GM12878 (cell line): ENCODE measurements at regions not wholly inside any gene's neighbourhood (a gene's known extent, or its start where the extent isn't known, plus 50 kb on each side); places are given as distances from the start of the nearest gene placed in this dataset.

Experiments used
- ATAC-seq: fragments of 200-7000 bp; cut with Tn5 transposase; 3 replicates; pipeline ENCODE4 v1.9.1; 2020; ENCODE audit warnings: mild to moderate bottlenecking, moderate library complexity
- BruUV-seq: library from RNA; stranded (reverse); fragments of 400-500 nt; replicated peaks from 2 replicates; lab custom pipeline; 2021; lab: Mats Ljungman, UMichigan
- CTCF ChIA-PET: fragments of 300-600 bp; sonication (Branson Sonifier 250); formaldehyde crosslinking; extraction: SDS; loops from one replicate; lab custom pipeline; 2021; ENCODE audit warnings: inconsistent platforms; lab: Yijun Ruan, JAX
- POLR2A ChIA-PET: fragments of 350-600 bp; formaldehyde crosslinking; extraction: SDS; loops from one replicate; lab custom pipeline; 2021; ENCODE audit warnings: inconsistent platforms; lab: Charles Lee
- RAD21 ChIA-PET: fragments of 300-600 bp; sonication (Branson Sonifier 250); formaldehyde crosslinking; loops from one replicate; lab custom pipeline; 2023; ENCODE audit warnings: antibody characterized with exemption; ENCODE audit not compliant: unreplicated experiment; lab: Charles Lee
- SMC1A ChIA-PET: fragments of 300-600 bp; sonication (Branson Sonifier 250); formaldehyde crosslinking; loops from one replicate; lab custom pipeline; 2023; ENCODE audit not compliant: unreplicated experiment, uncharacterized antibody; lab: Charles Lee
- DNase-seq: peaks from one replicate; pipeline ENCODE4 v3.0.0-alpha.2; 2011; ENCODE audit warnings: low read depth, low spot score
- FAIRE-seq: peaks from 3 replicates; lab custom pipeline; 2011; peaks lifted over from hg19 to GRCh38; lab: Jason Lieb, UNC
- H2AFZ ChIP-seq: 2 replicates; pipeline ENCODE4 v1.6.0; 2011; ENCODE audit warnings: low read depth, low read length, control low read depth; ENCODE audit not compliant: control insufficient read depth
- H3K27ac ChIP-seq: 2 replicates; pipeline ENCODE4 v1.5.1; 2011; ENCODE audit warnings: control low read depth; ENCODE audit not compliant: control insufficient read depth, insufficient read depth
- H3K27me3 ChIP-seq, 2 experiments: replicated peaks in 1 of 2; 2 replicates each; pipeline versions ENCODE4 v1.6.0 to v1.6.1; 2011; ENCODE audit warnings: low read length in 1 of 2; ENCODE audit not compliant: control insufficient read depth in 2 of 2, insufficient read depth in 2 of 2
- H3K36me3 ChIP-seq, 2 experiments: 2 replicates each; pipeline ENCODE4 v1.5.1; 2011; ENCODE audit warnings: low read length in 1 of 2; ENCODE audit not compliant: control insufficient read depth in 2 of 2, insufficient read depth in 2 of 2
- H3K4me1 ChIP-seq: 2 replicates; pipeline ENCODE4 v1.6.1; 2011; ENCODE audit warnings: mild to moderate bottlenecking, low read length, moderate library complexity, mixed read lengths; ENCODE audit not compliant: control insufficient read depth, insufficient read depth
- H3K4me2 ChIP-seq: 2 replicates; pipeline ENCODE4 v1.6.0; 2011; ENCODE audit warnings: control low read depth; ENCODE audit not compliant: control insufficient read depth, insufficient read depth
- H3K4me3 ChIP-seq: fragments of 200-600 bp; sonication (generic); 2 replicates; pipeline ENCODE4 v1.5.1; 2016
- H3K79me2 ChIP-seq: 2 replicates; pipeline ENCODE4 v1.6.0; 2011; ENCODE audit warnings: low read length; ENCODE audit not compliant: control insufficient read depth, insufficient read depth
- H3K9ac ChIP-seq: 2 replicates; pipeline ENCODE4 v1.8.0; 2011; ENCODE audit warnings: low read length, control low read depth, mixed read lengths; ENCODE audit not compliant: control insufficient read depth, insufficient read depth
- H3K9me3 ChIP-seq: replicated peaks from 3 replicates; pipeline ENCODE4 v1.5.1; 2011; ENCODE audit warnings: mild to moderate bottlenecking, low read length; ENCODE audit not compliant: control insufficient read depth, insufficient read depth
- H4K20me1 ChIP-seq: 2 replicates; pipeline ENCODE4 v1.6.0; 2011; ENCODE audit not compliant: control insufficient read depth, insufficient read depth
- CBX3 ChIP-seq: fragments of 200-600 bp; sonication (generic); IDR thresholded peaks from 2 replicates; pipeline ENCODE4 v1.6.1; 2016; ENCODE audit warnings: low read depth, borderline replicate concordance
- CREB1 ChIP-seq: IDR thresholded peaks from 2 replicates; pipeline ENCODE4 v1.6.1; 2012; ENCODE audit warnings: low read depth, mild to moderate bottlenecking, inconsistent platforms
- POLR2AphosphoS2 ChIP-seq: IDR thresholded peaks from 2 replicates; pipeline ENCODE4 v1.6.1; 2011; ENCODE audit warnings: low read depth, mild to moderate bottlenecking, low read length, improper control_type of control experiment, moderate library complexity
- POU2F2 ChIP-seq: IDR thresholded peaks from 3 replicates; pipeline ENCODE4 v1.6.1; 2011; ENCODE audit warnings: low read depth, mild to moderate bottlenecking, low read length, borderline replicate concordance
- PRDM15 ChIP-seq: fragments of 450-650 bp; formaldehyde crosslinking; IDR thresholded peaks from 2 replicates; pipeline ENCODE4 v1.4.0; 2020; ENCODE audit warnings: mild to moderate bottlenecking, moderate library complexity
- SPI1 ChIP-seq: IDR thresholded peaks from 2 replicates; pipeline ENCODE4 v1.6.1; 2011; ENCODE audit warnings: low read depth, mild to moderate bottlenecking, low read length, moderate library complexity, borderline replicate concordance; ENCODE audit not compliant: insufficient read depth
- ZNF217 ChIP-seq: fragments of 450-650 bp; IDR thresholded peaks from 2 replicates; pipeline ENCODE4 v1.6.1; 2017; ENCODE audit warnings: antibody characterized with exemption, mild to moderate bottlenecking
- WGBS: methylation state at CpG from one replicate; pipeline ENCODE4 v1.1.6; 2016; ENCODE audit warnings: low lambda C conversion rate; ENCODE audit not compliant: insufficient replicate concordance, insufficient coverage; ENCODE audit errors: missing lambda C conversion rate; 5-methylcytosine and 5-hydroxymethylcytosine counted together
- in situ Hi-C: fragments of 300-500 bp; cut with MboI; formaldehyde crosslinking; loops from 9 replicates; pipeline ENCODE4 v1.14.3; 2018; ENCODE audit warnings: mixed read lengths
- intact Hi-C: fragments of 100-400 bp; cut with micrococcal nuclease; formaldehyde crosslinking; loops from one replicate; pipeline ENCODE4 v1.14.2; 2022; ENCODE audit not compliant: unreplicated experiment
- TF ChIP-seq, protein P1 (sequence below): IDR thresholded peaks from 2 replicates; pipeline ENCODE4 v1.6.1; 2012; ENCODE audit warnings: improper control_type of control experiment, low read depth, low read length; ENCODE audit not compliant: insufficient replicate concordance
- TF ChIP-seq, protein P2 (sequence below): fragments of 450-650 bp; IDR thresholded peaks from 2 replicates; pipeline ENCODE4 v1.6.1; 2014; ENCODE audit warnings: mild to moderate bottlenecking
- TF ChIP-seq, protein P3 (sequence below): fragments of 450-650 bp; IDR thresholded peaks from 2 replicates; pipeline ENCODE4 v1.6.1; 2016; ENCODE audit warnings: mild to moderate bottlenecking, moderate library complexity, borderline replicate concordance

DNA sequence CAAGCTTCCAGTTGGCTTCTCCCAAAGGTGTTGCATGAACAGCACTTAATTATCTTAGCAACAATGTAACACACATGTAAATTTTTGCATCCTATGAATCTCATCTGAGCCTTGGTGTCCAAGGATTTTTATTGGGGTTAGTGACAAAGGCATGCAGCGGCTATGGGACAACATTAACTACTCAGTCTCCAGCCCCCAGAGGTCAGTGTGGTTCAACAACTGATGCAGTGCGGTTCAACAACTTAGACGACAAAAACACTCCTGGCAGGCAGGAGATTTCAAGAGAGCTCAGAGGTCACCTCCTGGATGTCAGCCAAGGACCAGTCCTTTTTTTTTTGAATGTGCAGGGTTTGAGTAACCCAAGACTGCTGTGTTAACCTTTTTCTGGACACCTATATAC, 77.5 kb upstream of the HMCN1 start:
- Histone ChIP-seq H3K4me2 (no peak overlapping the region), H3K9me3 (no peaks in the 10 kb centered on the region), H3K79me2 (no peaks in the 10 kb centered on the region), H3K36me3 (no peaks in the 10 kb centered on the region), H3K4me3 (no peak overlapping the region), H3K27me3 (no peaks in the 10 kb centered on the region), H3K9ac (no peak overlapping the region), H2AFZ (no peak overlapping the region), H3K27ac (no peak overlapping the region), H4K20me1 (no peaks in the 10 kb centered on the region), H3K4me1 (no peaks in the 10 kb centered on the region)
- SMC1A ChIA-PET: no interaction called here
- intact Hi-C loops (no loop called here), in situ Hi-C loops (no loop called here)
- WGBS: 56% methylated on average over 3 of the region's 3 CpGs
- DNase-seq: no peak
- POLR2A ChIA-PET: interaction anchor here (0.7 kb wide), 1 partner anchor 20 kb away, joined by 3 read pairs; no protein-coding TSS in a partner anchor
- CTCF ChIA-PET: interaction anchor here (0.6 kb wide), 3 partner anchors 24 to 518 kb away, joined by 3 to 4 read pairs (median 3); no protein-coding TSS in a partner anchor
- no TSS peak for BruUV-seq
- no peak for ATAC-seq
- RAD21 ChIA-PET: no interaction called here
- FAIRE-seq: no peak
- TF ChIP-seq, protein P1, sequence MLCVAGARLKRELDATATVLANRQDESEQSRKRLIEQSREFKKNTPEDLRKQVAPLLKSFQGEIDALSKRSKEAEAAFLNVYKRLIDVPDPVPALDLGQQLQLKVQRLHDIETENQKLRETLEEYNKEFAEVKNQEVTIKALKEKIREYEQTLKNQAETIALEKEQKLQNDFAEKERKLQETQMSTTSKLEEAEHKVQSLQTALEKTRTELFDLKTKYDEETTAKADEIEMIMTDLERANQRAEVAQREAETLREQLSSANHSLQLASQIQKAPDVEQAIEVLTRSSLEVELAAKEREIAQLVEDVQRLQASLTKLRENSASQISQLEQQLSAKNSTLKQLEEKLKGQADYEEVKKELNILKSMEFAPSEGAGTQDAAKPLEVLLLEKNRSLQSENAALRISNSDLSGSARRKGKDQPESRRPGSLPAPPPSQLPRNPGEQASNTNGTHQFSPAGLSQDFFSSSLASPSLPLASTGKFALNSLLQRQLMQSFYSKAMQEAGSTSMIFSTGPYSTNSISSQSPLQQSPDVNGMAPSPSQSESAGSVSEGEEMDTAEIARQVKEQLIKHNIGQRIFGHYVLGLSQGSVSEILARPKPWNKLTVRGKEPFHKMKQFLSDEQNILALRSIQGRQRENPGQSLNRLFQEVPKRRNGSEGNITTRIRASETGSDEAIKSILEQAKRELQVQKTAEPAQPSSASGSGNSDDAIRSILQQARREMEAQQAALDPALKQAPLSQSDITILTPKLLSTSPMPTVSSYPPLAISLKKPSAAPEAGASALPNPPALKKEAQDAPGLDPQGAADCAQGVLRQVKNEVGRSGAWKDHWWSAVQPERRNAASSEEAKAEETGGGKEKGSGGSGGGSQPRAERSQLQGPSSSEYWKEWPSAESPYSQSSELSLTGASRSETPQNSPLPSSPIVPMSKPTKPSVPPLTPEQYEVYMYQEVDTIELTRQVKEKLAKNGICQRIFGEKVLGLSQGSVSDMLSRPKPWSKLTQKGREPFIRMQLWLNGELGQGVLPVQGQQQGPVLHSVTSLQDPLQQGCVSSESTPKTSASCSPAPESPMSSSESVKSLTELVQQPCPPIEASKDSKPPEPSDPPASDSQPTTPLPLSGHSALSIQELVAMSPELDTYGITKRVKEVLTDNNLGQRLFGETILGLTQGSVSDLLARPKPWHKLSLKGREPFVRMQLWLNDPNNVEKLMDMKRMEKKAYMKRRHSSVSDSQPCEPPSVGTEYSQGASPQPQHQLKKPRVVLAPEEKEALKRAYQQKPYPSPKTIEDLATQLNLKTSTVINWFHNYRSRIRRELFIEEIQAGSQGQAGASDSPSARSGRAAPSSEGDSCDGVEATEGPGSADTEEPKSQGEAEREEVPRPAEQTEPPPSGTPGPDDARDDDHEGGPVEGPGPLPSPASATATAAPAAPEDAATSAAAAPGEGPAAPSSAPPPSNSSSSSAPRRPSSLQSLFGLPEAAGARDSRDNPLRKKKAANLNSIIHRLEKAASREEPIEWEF: no peak
- TF ChIP-seq POU2F2 (no peak), SPI1 (no peak), PRDM15 (CRISPR knock-in tag) (no peak), ZNF217 (no peak), POLR2AphosphoS2 (no peak), CBX3 (no peak), CREB1 (no peak)
- TF ChIP-seq, protein P2, sequence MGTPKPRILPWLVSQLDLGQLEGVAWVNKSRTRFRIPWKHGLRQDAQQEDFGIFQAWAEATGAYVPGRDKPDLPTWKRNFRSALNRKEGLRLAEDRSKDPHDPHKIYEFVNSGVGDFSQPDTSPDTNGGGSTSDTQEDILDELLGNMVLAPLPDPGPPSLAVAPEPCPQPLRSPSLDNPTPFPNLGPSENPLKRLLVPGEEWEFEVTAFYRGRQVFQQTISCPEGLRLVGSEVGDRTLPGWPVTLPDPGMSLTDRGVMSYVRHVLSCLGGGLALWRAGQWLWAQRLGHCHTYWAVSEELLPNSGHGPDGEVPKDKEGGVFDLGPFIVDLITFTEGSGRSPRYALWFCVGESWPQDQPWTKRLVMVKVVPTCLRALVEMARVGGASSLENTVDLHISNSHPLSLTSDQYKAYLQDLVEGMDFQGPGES: no peak
- TF ChIP-seq, protein P3, sequence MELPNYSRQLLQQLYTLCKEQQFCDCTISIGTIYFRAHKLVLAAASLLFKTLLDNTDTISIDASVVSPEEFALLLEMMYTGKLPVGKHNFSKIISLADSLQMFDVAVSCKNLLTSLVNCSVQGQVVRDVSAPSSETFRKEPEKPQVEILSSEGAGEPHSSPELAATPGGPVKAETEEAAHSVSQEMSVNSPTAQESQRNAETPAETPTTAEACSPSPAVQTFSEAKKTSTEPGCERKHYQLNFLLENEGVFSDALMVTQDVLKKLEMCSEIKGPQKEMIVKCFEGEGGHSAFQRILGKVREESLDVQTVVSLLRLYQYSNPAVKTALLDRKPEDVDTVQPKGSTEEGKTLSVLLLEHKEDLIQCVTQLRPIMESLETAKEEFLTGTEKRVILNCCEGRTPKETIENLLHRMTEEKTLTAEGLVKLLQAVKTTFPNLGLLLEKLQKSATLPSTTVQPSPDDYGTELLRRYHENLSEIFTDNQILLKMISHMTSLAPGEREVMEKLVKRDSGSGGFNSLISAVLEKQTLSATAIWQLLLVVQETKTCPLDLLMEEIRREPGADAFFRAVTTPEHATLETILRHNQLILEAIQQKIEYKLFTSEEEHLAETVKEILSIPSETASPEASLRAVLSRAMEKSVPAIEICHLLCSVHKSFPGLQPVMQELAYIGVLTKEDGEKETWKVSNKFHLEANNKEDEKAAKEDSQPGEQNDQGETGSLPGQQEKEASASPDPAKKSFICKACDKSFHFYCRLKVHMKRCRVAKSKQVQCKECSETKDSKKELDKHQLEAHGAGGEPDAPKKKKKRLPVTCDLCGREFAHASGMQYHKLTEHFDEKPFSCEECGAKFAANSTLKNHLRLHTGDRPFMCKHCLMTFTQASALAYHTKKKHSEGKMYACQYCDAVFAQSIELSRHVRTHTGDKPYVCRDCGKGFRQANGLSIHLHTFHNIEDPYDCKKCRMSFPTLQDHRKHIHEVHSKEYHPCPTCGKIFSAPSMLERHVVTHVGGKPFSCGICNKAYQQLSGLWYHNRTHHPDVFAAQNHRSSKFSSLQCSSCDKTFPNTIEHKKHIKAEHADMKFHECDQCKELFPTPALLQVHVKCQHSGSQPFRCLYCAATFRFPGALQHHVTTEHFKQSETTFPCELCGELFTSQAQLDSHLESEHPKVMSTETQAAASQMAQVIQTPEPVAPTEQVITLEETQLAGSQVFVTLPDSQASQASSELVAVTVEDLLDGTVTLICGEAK: no peak
